ENCODE measurements at regions not wholly inside any gene's neighbourhood (a gene's known extent, or its start where the extent isn't known, plus 50 kb on each side); places are given as distances from the start of the nearest gene placed in this dataset.

DNA sequence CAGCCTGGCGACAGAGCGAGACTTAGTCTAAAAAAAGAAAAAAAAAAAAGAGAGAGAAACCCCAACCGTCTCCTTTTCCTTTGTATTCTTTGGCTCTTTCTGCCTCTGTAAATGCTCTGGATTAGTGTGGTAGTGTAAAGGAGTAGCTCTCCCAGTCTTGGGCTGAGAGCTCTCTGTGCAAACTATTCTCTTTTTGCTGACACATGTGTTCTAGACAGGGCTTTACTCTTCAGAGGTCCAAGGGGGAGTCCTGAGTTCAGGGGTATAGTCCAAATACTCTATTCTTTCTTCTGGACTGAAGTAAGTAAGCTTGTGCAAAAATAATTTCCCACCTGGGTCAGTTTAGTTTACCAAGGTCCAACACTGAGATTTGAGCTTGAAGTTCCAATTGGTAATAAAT, 183.8 kb upstream of the KCNK2 start:
- no peak overlapping the region for H3K4me3 ChIP-seq (replicated peaks in 1 of 3; ENCODE audit: insufficient read depth in 1 of 3, low read depth in 2 of 3, low read length in 3 of 3)
- no peaks in the 10 kb centered on the region for H3K36me3 ChIP-seq (replicated peaks in 1 of 2; ENCODE audit: control insufficient read depth in 1 of 2, insufficient read depth in 2 of 2, low read length in 2 of 2)
- no peak for ATAC-seq
- H3K9me3 ChIP-seq (ENCODE audit: low read length), result no peaks in the 10 kb centered on the region
- BruUV-seq (replicated peaks), result no TSS peak
- intact Hi-C loops (cut with micrococcal nuclease; ENCODE audit: unreplicated experiment), result no loop called here
- no peak for FAIRE-seq
- no peak overlapping the region for H3K4me2 ChIP-seq (ENCODE audit: low read depth, low read length)
- in situ Hi-C loops (cut with HindIII; ENCODE audit: extremely low pct_ligation_motif_present, low pct_unique_long_range_greater_than_20kb), result no loop called here
- no peaks in the 10 kb centered on the region for H3K79me2 ChIP-seq (ENCODE audit: insufficient read depth, low read length)
- POLR2A ChIA-PET, result no interaction called here
- no peaks in the 10 kb centered on the region for H4K20me1 ChIP-seq (ENCODE audit: insufficient read depth, low read length)
- TF ChIP-seq FOXP1 (IDR thresholded peaks at IDR 0.05) (no peak), FOXP1 (CRISPR knock-in tag; IDR thresholded peaks at IDR 0.05) (no peak), MAFK (conservative IDR thresholded peaks at IDR 0.05 in 1 of 2, IDR thresholded peaks at IDR 0.05 in 1 of 2; ENCODE audit: low read length in 2 of 2) (peak; percentile 45 to 83; a peak in 3 of 4 replicates), MAFF (IDR thresholded peaks at IDR 0.05; ENCODE audit: low read depth, low read length) (peak; percentile 66)
- WGBS (ENCODE audit: low lambda C conversion rate), result 36% methylated on average over 3 of the region's 3 CpGs
- H3K9ac ChIP-seq (ENCODE audit: insufficient read depth, low read depth, low read length), result no peak overlapping the region
- no peak overlapping the region for H3K27ac ChIP-seq (ENCODE audit: extremely low read length, insufficient read depth, low read length)
- H3K4me1 ChIP-seq (ENCODE audit: insufficient read depth, low read length), result no peaks in the 10 kb centered on the region
- DNase-seq (ENCODE audit: low spot score), result no peak
- H2AFZ ChIP-seq (ENCODE audit: low read length), result no peak overlapping the region
- no peaks in the 10 kb centered on the region for H3K27me3 ChIP-seq (ENCODE audit: control insufficient read depth in 1 of 2, insufficient read depth in 2 of 2, low read length in 2 of 2)
- CTCF ChIA-PET (ENCODE audit: low intra/inter-chr PET ratio, low total read pairs), result no interaction called here

DNA sequence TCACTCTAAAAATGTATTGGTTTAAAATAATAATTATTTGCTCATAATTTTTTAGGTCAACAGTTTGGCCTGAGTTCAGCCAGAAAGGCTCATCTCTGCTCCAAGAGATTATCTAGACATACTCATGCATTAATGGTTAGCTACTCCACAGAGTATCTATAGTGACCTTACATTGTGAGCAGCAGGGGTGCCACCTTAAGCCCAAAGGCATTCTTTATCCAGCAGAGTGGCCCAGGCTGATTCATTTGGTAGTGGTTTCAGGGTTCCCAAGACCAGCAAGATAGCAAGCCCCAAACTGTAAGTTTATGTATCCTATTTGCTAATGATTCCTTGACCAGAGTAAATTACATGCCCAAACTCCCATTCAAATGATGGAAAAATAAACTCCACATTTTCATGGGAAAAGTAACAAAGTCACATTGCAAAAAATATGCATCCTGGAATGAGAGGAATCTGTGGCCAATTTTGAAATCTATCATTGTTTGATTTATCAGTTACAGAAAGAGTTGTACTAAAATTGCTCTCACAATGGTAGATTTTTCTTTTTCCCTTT, 182.6 kb upstream of the KCNK2 start:
- Histone ChIP-seq H3K79me2 (ENCODE audit: insufficient read depth, low read length) (no peaks in the 10 kb centered on the region), H3K9ac (ENCODE audit: insufficient read depth, low read depth, low read length) (no peak overlapping the region), H3K27ac (ENCODE audit: extremely low read length, insufficient read depth, low read length) (no peak overlapping the region), H3K4me3 (replicated peaks in 1 of 3; ENCODE audit: insufficient read depth in 1 of 3, low read depth in 2 of 3, low read length in 3 of 3) (no peak overlapping the region), H3K36me3 (replicated peaks in 1 of 2; ENCODE audit: control insufficient read depth in 1 of 2, insufficient read depth in 2 of 2, low read length in 2 of 2) (no peaks in the 10 kb centered on the region), H2AFZ (ENCODE audit: low read length) (no peak overlapping the region), H3K27me3 (ENCODE audit: control insufficient read depth in 1 of 2, insufficient read depth in 2 of 2, low read length in 2 of 2) (no peaks in the 10 kb centered on the region), H3K4me2 (ENCODE audit: low read depth, low read length) (no peak overlapping the region), H4K20me1 (ENCODE audit: insufficient read depth, low read length) (no peaks in the 10 kb centered on the region), H3K4me1 (ENCODE audit: insufficient read depth, low read length) (no peaks in the 10 kb centered on the region), H3K9me3 (ENCODE audit: low read length) (no peaks in the 10 kb centered on the region)
- no peak for FAIRE-seq
- in situ Hi-C loops (cut with HindIII; ENCODE audit: extremely low pct_ligation_motif_present, low pct_unique_long_range_greater_than_20kb) (no loop called here), intact Hi-C loops (cut with micrococcal nuclease; ENCODE audit: unreplicated experiment) (no loop called here)
- no TSS peak for BruUV-seq (replicated peaks)
- no peak for DNase-seq (ENCODE audit: low spot score)
- TF ChIP-seq, protein P1, sequence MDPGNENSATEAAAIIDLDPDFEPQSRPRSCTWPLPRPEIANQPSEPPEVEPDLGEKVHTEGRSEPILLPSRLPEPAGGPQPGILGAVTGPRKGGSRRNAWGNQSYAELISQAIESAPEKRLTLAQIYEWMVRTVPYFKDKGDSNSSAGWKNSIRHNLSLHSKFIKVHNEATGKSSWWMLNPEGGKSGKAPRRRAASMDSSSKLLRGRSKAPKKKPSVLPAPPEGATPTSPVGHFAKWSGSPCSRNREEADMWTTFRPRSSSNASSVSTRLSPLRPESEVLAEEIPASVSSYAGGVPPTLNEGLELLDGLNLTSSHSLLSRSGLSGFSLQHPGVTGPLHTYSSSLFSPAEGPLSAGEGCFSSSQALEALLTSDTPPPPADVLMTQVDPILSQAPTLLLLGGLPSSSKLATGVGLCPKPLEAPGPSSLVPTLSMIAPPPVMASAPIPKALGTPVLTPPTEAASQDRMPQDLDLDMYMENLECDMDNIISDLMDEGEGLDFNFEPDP (CRISPR knock-in tag; conservative IDR thresholded peaks at IDR 0.05), result no peak
- TF ChIP-seq, protein P2, sequence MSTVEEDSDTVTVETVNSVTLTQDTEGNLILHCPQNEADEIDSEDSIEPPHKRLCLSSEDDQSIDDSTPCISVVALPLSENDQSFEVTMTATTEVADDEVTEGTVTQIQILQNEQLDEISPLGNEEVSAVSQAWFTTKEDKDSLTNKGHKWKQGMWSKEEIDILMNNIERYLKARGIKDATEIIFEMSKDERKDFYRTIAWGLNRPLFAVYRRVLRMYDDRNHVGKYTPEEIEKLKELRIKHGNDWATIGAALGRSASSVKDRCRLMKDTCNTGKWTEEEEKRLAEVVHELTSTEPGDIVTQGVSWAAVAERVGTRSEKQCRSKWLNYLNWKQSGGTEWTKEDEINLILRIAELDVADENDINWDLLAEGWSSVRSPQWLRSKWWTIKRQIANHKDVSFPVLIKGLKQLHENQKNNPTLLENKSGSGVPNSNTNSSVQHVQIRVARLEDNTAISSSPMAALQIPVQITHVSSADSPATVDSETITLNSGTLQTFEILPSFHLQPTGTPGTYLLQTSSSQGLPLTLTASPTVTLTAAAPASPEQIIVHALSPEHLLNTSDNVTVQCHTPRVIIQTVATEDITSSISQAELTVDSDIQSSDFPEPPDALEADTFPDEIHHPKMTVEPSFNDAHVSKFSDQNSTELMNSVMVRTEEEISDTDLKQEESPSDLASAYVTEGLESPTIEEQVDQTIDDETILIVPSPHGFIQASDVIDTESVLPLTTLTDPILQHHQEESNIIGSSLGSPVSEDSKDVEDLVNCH (CRISPR knock-in tag; IDR thresholded peaks at IDR 0.05), result no peak
- TF ChIP-seq ZNF460 (CRISPR knock-in tag; IDR thresholded peaks at IDR 0.05; ENCODE audit: borderline replicate concordance) (no peak), ZKSCAN5 (CRISPR knock-in tag; IDR thresholded peaks at IDR 0.05) (no peak), ZNF337 (CRISPR knock-in tag; IDR thresholded peaks at IDR 0.05; ENCODE audit: borderline replicate concordance, low read depth) (no peak), SMAD3 (CRISPR knock-in tag; IDR thresholded peaks at IDR 0.05) (no peak), ZNF850 (CRISPR knock-in tag; conservative IDR thresholded peaks at IDR 0.05) (no peak), ZNF207 (IDR thresholded peaks at IDR 0.05; ENCODE audit: borderline replicate concordance) (no peak), ZFX (CRISPR knock-in tag; IDR thresholded peaks at IDR 0.05; ENCODE audit: low read depth) (no peak), ZNF552 (CRISPR knock-in tag; IDR thresholded peaks at IDR 0.05; ENCODE audit: borderline replicate concordance) (no peak)
- ChIA-PET POLR2A (no interaction called here), CTCF (ENCODE audit: low intra/inter-chr PET ratio, low total read pairs) (no interaction called here)
- ATAC-seq, result no peak

Data from HepG2 (cell line).